Neural progenitor cell (in vitro differentiated cells): ENCODE measurements at regions not wholly inside any gene's neighbourhood (a gene's known extent, or its start where the extent isn't known, plus 50 kb on each side); places are given as distances from the start of the nearest gene placed in this dataset.
"Not testable (repeated sequence)": the region's sequence is repeated elsewhere in the genome, so short reads cannot be mapped to it uniquely, and the experiment has no call there.

Experiments used
- DNase-seq: peaks from one replicate; pipeline ENCODE4 v3.0.0-alpha.2; 2016; ENCODE audit warnings: low spot score
- H2AFZ ChIP-seq: fragments of 200-600 bp; sonication (generic); replicated peaks from 2 replicates; pipeline ENCODE4 v1.6.1; 2016; ENCODE audit warnings: antibody characterized with exemption
- H3F3A ChIP-seq: fragments of 200-600 bp; sonication (generic); 2 replicates; pipeline ENCODE4 v1.6.1; 2016; ENCODE audit warnings: antibody characterized with exemption, low read depth
- H3K27ac ChIP-seq: fragments of 200-600 bp; sonication (generic); 2 replicates; pipeline ENCODE4 v1.5.1; 2016; ENCODE audit warnings: mild to moderate bottlenecking
- H3K27me3 ChIP-seq: fragments of 200-600 bp; sonication (generic); 2 replicates; pipeline ENCODE4 v1.6.1; 2016; ENCODE audit warnings: mild to moderate bottlenecking, moderate library complexity
- H3K36me3 ChIP-seq: fragments of 200-600 bp; sonication (generic); 2 replicates; pipeline ENCODE4 v1.5.1; 2016
- H3K4me1 ChIP-seq: fragments of 200-600 bp; sonication (generic); 2 replicates; pipeline ENCODE4 v1.6.1; 2016; ENCODE audit warnings: mixed run types
- H3K4me2 ChIP-seq: fragments of 200-600 bp; sonication (generic); 2 replicates; pipeline ENCODE4 v1.6.1; 2016
- H3K4me3 ChIP-seq: fragments of 200-600 bp; sonication (generic); 2 replicates; pipeline ENCODE4 v1.5.1; 2016
- H3K79me2 ChIP-seq: fragments of 200-600 bp; sonication (generic); 2 replicates; pipeline ENCODE4 v1.6.1; 2016; ENCODE audit warnings: low read depth
- H3K9ac ChIP-seq: fragments of 200-600 bp; sonication (generic); 2 replicates; pipeline ENCODE4 v1.6.1; 2016
- H3K9me3 ChIP-seq: fragments of 200-600 bp; sonication (generic); 2 replicates; pipeline ENCODE4 v1.5.1; 2016; ENCODE audit warnings: low read depth
- H4K20me1 ChIP-seq: fragments of 200-600 bp; sonication (generic); 2 replicates; pipeline ENCODE4 v1.6.1; 2016; ENCODE audit warnings: low read depth
- H3K27ac Mint-ChIP-seq: 3 replicates; pipeline ENCODE4 v1.8.0; 2021; ENCODE audit warnings: mixed read lengths
- H3K27me3 Mint-ChIP-seq: 2 replicates; pipeline ENCODE4 v1.8.0; 2022; ENCODE audit warnings: low read depth, mild to moderate bottlenecking, inconsistent platforms, moderate library complexity, mixed read lengths; ENCODE audit not compliant: insufficient read depth
- H3K36me3 Mint-ChIP-seq: 3 replicates; pipeline ENCODE4 v1.8.0; 2021; ENCODE audit warnings: mixed read lengths
- H3K4me1 Mint-ChIP-seq: 3 replicates; pipeline ENCODE4 v1.8.0; 2021; ENCODE audit warnings: mixed read lengths
- H3K4me3 Mint-ChIP-seq: 3 replicates; pipeline ENCODE4 v1.8.0; 2021; ENCODE audit warnings: mild to moderate bottlenecking, moderate library complexity, mixed read lengths
- H3K9me3 Mint-ChIP-seq: 3 replicates; pipeline ENCODE4 v1.8.0; 2020; ENCODE audit warnings: mixed read lengths
- EZH2 ChIP-seq: fragments of 200-600 bp; sonication (generic); IDR thresholded peaks from 2 replicates; pipeline ENCODE4 v1.6.1; 2017; ENCODE audit warnings: antibody characterized with exemption, mild to moderate bottlenecking, moderate library complexity
- EZH2phosphoT487 ChIP-seq: fragments of 200-600 bp; sonication (generic); IDR thresholded peaks from 2 replicates; pipeline ENCODE4 v1.6.1; 2017; ENCODE audit warnings: antibody characterized with exemption

GRCh38 chr15:24309700-24310099 lies 365.9 kb upstream of the NPAP1 start:
- not testable (repeated sequence) for H3K4me1 ChIP-seq, H3K27me3 ChIP-seq, H3K4me2 ChIP-seq, H3K36me3 Mint-ChIP-seq, H4K20me1 ChIP-seq, H2AFZ ChIP-seq, H3K4me3 ChIP-seq, H3K27me3 Mint-ChIP-seq, H3F3A ChIP-seq, DNase-seq, H3K9ac ChIP-seq, H3K27ac Mint-ChIP-seq, H3K9me3 Mint-ChIP-seq, H3K27ac ChIP-seq, H3K4me1 Mint-ChIP-seq, H3K9me3 ChIP-seq, H3K4me3 Mint-ChIP-seq, H3K36me3 ChIP-seq, H3K79me2 ChIP-seq

- H3K79me2 ChIP-seq, H3F3A ChIP-seq, H3K9me3 Mint-ChIP-seq, H3K9ac ChIP-seq, H2AFZ ChIP-seq, H3K27ac Mint-ChIP-seq, DNase-seq, H3K4me3 Mint-ChIP-seq, H3K27me3 Mint-ChIP-seq, H3K27me3 ChIP-seq, H3K36me3 Mint-ChIP-seq, H3K36me3 ChIP-seq, H3K4me3 ChIP-seq, H4K20me1 ChIP-seq, H3K4me2 ChIP-seq, H3K9me3 ChIP-seq, H3K4me1 Mint-ChIP-seq, H3K4me1 ChIP-seq, H3K27ac ChIP-seq: not testable (repeated sequence)
Measured at GRCh38 chr15:24311692-24312091, 363.9 kb upstream of the NPAP1 start.

- H3K27me3 Mint-ChIP-seq, H3F3A ChIP-seq, H3K36me3 Mint-ChIP-seq, H4K20me1 ChIP-seq, H3K4me3 Mint-ChIP-seq, H2AFZ ChIP-seq, H3K4me1 ChIP-seq, H3K27ac Mint-ChIP-seq, H3K27ac ChIP-seq, H3K4me3 ChIP-seq, H3K4me2 ChIP-seq, H3K79me2 ChIP-seq, H3K9ac ChIP-seq, H3K9me3 Mint-ChIP-seq, DNase-seq, H3K4me1 Mint-ChIP-seq, H3K36me3 ChIP-seq, H3K27me3 ChIP-seq, H3K9me3 ChIP-seq: not testable (repeated sequence)
Measured at GRCh38 chr15:24316326-24316725, 359.2 kb upstream of the NPAP1 start.

GRCh38 chr15:24318981-24319380 lies 356.6 kb upstream of the NPAP1 start:
- no peaks in the 10 kb centered on the region for H3K27me3 Mint-ChIP-seq
- H3K4me3 ChIP-seq = no peak overlapping the region
- H3K27me3 ChIP-seq = no peaks in the 10 kb centered on the region
- H3K79me2 ChIP-seq = no peaks in the 10 kb centered on the region
- H3K36me3 ChIP-seq = no peaks in the 10 kb centered on the region
- no peak overlapping the region for H3K4me3 Mint-ChIP-seq
- H3K36me3 Mint-ChIP-seq = no peaks in the 10 kb centered on the region
- peaks cover 5% of the 10 kb centered on the region for H3K9me3 ChIP-seq
- no peak for DNase-seq
- H3K9ac ChIP-seq = no peak overlapping the region
- H3K27ac ChIP-seq = no peak overlapping the region
- no peak overlapping the region for H3K27ac Mint-ChIP-seq
- TF ChIP-seq EZH2 = no peak
- no peak for TF ChIP-seq EZH2phosphoT487
- no peaks in the 10 kb centered on the region for H3K4me1 ChIP-seq
- no peak overlapping the region for H3K4me2 ChIP-seq
- H2AFZ ChIP-seq = no peak overlapping the region
- no peaks in the 10 kb centered on the region for H3F3A ChIP-seq
- H3K4me1 Mint-ChIP-seq = no peaks in the 10 kb centered on the region
- no peaks in the 10 kb centered on the region for H4K20me1 ChIP-seq
- H3K9me3 Mint-ChIP-seq = peaks cover 6% of the 10 kb centered on the region

- H3K9me3 ChIP-seq, H2AFZ ChIP-seq, H3K36me3 ChIP-seq, H3K9me3 Mint-ChIP-seq, H3K36me3 Mint-ChIP-seq, DNase-seq, H3K4me3 Mint-ChIP-seq, H3K9ac ChIP-seq, H3K4me1 Mint-ChIP-seq, H3K4me2 ChIP-seq, H3K79me2 ChIP-seq, H3K4me1 ChIP-seq, H3K27me3 ChIP-seq, H3K27ac Mint-ChIP-seq, H3K27me3 Mint-ChIP-seq, H4K20me1 ChIP-seq, H3F3A ChIP-seq, H3K4me3 ChIP-seq, H3K27ac ChIP-seq: not testable (repeated sequence)
Measured at GRCh38 chr15:24324096-24324495, 351.5 kb upstream of the NPAP1 start.

GRCh38 chr15:24326513-24326912 lies 349.1 kb upstream of the NPAP1 start:
- not testable (repeated sequence) for H2AFZ ChIP-seq, H3K4me2 ChIP-seq, H3K9me3 ChIP-seq, H3K27ac ChIP-seq, H3K4me1 Mint-ChIP-seq, H4K20me1 ChIP-seq, H3K36me3 Mint-ChIP-seq, DNase-seq, H3K27ac Mint-ChIP-seq, H3K36me3 ChIP-seq, H3K4me3 Mint-ChIP-seq, H3K4me1 ChIP-seq, H3K4me3 ChIP-seq, H3F3A ChIP-seq, H3K9me3 Mint-ChIP-seq, H3K9ac ChIP-seq, H3K27me3 Mint-ChIP-seq, H3K79me2 ChIP-seq, H3K27me3 ChIP-seq

GRCh38 chr15:24331964-24332363 lies 343.6 kb upstream of the NPAP1 start:
- H3K4me3 Mint-ChIP-seq, H3K36me3 ChIP-seq, H3K4me3 ChIP-seq, H3K9ac ChIP-seq, H3K9me3 Mint-ChIP-seq, H3K79me2 ChIP-seq, H3K9me3 ChIP-seq, H3F3A ChIP-seq, H3K27me3 ChIP-seq, H2AFZ ChIP-seq, H3K4me1 ChIP-seq, H3K27ac Mint-ChIP-seq, H3K27me3 Mint-ChIP-seq, H3K36me3 Mint-ChIP-seq, DNase-seq, H4K20me1 ChIP-seq, H3K27ac ChIP-seq, H3K4me1 Mint-ChIP-seq, H3K4me2 ChIP-seq: not testable (repeated sequence)

GRCh38 chr15:24341876-24342275 lies 333.7 kb upstream of the NPAP1 start:
- H2AFZ ChIP-seq, H3K27me3 Mint-ChIP-seq, H3K4me3 ChIP-seq, H3K27me3 ChIP-seq, DNase-seq, H3K4me1 Mint-ChIP-seq, H3K4me3 Mint-ChIP-seq, H3K79me2 ChIP-seq, H3K9ac ChIP-seq, H3K36me3 Mint-ChIP-seq, H3F3A ChIP-seq, H3K36me3 ChIP-seq, H3K9me3 Mint-ChIP-seq, H3K9me3 ChIP-seq, H3K4me1 ChIP-seq, H3K27ac ChIP-seq, H3K4me2 ChIP-seq, H4K20me1 ChIP-seq, H3K27ac Mint-ChIP-seq: not testable (repeated sequence)
